PFSK-1 (cell line): ENCODE measurements at regions not wholly inside any gene's neighbourhood (a gene's known extent, or its start where the extent isn't known, plus 50 kb on each side); places are given as distances from the start of the nearest gene placed in this dataset.

Source experiments
- FOXP2 ChIP-seq: optimal IDR thresholded peaks from 2 replicates; pipeline ENCODE3; 2011; ENCODE audit warnings: borderline replicate concordance, control low read depth, inconsistent platforms; ENCODE audit not compliant: insufficient read depth; ENCODE audit errors: extremely low read length, extremely low read depth
- POLR2AphosphoS5 ChIP-seq: IDR thresholded peaks from 2 replicates; pipeline ENCODE4 v1.6.1; 2012; ENCODE audit warnings: low read depth, mild to moderate bottlenecking, control low read depth, low read length, moderate library complexity
- SIN3A ChIP-seq: IDR thresholded peaks from 2 replicates; pipeline ENCODE4 v1.6.1; 2012; ENCODE audit warnings: mild to moderate bottlenecking, low read length, moderate library complexity, borderline replicate concordance; ENCODE audit not compliant: insufficient read depth
- TAF1 ChIP-seq: IDR thresholded peaks from 2 replicates; pipeline ENCODE4 v1.6.1; 2012; ENCODE audit warnings: low read length, control low read depth, borderline replicate concordance; ENCODE audit not compliant: insufficient read depth
- TF ChIP-seq, protein P1 (sequence below), 2 experiments: IDR thresholded peaks; 2 replicates each; pipeline versions ENCODE4 v1.6.1 to v1.8.0; 2011 to 2012; ENCODE audit warnings: low read depth in 2 of 2, low read length in 2 of 2, control low read depth in 1 of 2, inconsistent platforms in 1 of 2, mild to moderate bottlenecking in 1 of 2, moderate library complexity in 1 of 2; ENCODE audit not compliant: insufficient read depth in 1 of 2

GRCh38 chr6:22694092-22694724, 124.8 kb downstream of the HDGFL1 start:
- TF ChIP-seq, protein P1, sequence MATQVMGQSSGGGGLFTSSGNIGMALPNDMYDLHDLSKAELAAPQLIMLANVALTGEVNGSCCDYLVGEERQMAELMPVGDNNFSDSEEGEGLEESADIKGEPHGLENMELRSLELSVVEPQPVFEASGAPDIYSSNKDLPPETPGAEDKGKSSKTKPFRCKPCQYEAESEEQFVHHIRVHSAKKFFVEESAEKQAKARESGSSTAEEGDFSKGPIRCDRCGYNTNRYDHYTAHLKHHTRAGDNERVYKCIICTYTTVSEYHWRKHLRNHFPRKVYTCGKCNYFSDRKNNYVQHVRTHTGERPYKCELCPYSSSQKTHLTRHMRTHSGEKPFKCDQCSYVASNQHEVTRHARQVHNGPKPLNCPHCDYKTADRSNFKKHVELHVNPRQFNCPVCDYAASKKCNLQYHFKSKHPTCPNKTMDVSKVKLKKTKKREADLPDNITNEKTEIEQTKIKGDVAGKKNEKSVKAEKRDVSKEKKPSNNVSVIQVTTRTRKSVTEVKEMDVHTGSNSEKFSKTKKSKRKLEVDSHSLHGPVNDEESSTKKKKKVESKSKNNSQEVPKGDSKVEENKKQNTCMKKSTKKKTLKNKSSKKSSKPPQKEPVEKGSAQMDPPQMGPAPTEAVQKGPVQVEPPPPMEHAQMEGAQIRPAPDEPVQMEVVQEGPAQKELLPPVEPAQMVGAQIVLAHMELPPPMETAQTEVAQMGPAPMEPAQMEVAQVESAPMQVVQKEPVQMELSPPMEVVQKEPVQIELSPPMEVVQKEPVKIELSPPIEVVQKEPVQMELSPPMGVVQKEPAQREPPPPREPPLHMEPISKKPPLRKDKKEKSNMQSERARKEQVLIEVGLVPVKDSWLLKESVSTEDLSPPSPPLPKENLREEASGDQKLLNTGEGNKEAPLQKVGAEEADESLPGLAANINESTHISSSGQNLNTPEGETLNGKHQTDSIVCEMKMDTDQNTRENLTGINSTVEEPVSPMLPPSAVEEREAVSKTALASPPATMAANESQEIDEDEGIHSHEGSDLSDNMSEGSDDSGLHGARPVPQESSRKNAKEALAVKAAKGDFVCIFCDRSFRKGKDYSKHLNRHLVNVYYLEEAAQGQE (IDR thresholded peaks at IDR 0.05; ENCODE audit: insufficient read depth in 1 of 2, low read depth in 2 of 2, low read length in 2 of 2), result no peak
- TF ChIP-seq FOXP2, result no peak
- TF ChIP-seq SIN3A, result no peak

DNA sequence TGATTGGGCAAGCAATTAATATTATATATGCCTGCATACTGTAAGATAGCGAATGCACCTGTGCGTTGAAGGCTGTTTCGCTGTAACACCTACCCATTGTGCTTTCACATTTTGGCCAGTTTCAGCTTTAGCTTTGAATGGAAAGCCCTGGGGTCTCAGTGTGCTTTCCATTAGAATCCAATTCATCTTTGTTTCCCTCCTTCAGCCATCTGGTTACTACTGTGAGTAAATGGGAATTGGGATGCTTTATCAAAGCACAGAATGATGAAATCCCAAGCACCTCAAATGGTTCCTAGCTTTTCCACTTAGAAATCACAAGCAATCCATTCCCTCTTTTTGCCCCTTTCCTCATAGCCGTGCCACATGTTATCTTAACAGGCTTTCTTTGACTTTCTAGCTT, 127.1 kb downstream of the HDGFL1 start:
- TF ChIP-seq FOXP2 (no peak), TAF1 (no peak), SIN3A (no peak), POLR2AphosphoS5 (no peak)
- TF ChIP-seq, protein P1 (IDR thresholded peaks at IDR 0.05; ENCODE audit: insufficient read depth in 1 of 2, low read depth in 2 of 2, low read length in 2 of 2), result no peak

- TF ChIP-seq, protein P1 (IDR thresholded peaks at IDR 0.05; ENCODE audit: insufficient read depth in 1 of 2, low read depth in 2 of 2, low read length in 2 of 2), result no peak
- TF ChIP-seq FOXP2 (no peak), SIN3A (no peak), TAF1 (no peak), POLR2AphosphoS5 (no peak)
Measured at GRCh38 chr6:22697306-22697705, 127.9 kb downstream of the HDGFL1 start.

DNA sequence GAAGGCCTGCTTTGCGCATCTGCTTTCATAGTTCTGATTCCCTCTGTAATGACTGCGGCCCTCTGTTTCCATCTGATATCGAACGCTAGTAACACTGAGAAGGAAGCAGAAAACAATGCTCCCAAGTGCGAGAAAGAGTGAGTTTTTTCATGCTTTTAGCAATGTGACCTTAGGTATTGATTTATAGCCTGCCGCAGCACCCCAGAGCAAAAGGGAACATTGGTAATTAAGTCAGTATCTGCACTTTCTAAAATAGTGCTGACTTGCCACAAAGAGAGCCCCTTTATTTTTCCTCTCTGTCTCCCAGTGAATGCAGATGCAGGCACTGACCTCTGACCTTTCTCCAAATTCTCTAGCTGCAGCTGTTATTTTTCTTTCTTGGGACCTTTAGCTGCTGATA, 129.8 kb downstream of the HDGFL1 start:
- no peak for TF ChIP-seq POLR2AphosphoS5
- TF ChIP-seq TAF1, result no peak

GRCh38 chr6:22706651-22707050, 137.3 kb downstream of the HDGFL1 start:
- TF ChIP-seq, protein P1 (IDR thresholded peaks at IDR 0.05; ENCODE audit: insufficient read depth in 1 of 2, low read depth in 2 of 2, low read length in 2 of 2), result no peak
- TF ChIP-seq SIN3A, result no peak
- TF ChIP-seq TAF1, result no peak
- no peak for TF ChIP-seq FOXP2
- no peak for TF ChIP-seq POLR2AphosphoS5
